C4-2B (cell line): ENCODE measurements at regions not wholly inside any gene's neighbourhood (a gene's known extent, or its start where the extent isn't known, plus 50 kb on each side); places are given as distances from the start of the nearest gene placed in this dataset.

ENCODE experiments used
- ZFX ChIP-seq: fragments of 450-650 bp; IDR thresholded peaks from 2 replicates; pipeline ENCODE4 v1.6.1; 2017
- TF ChIP-seq, protein P1 (sequence below): fragments of 450-650 bp; conservative IDR thresholded peaks from 2 replicates; pipeline ENCODE4 v1.5.1; 2017; ENCODE audit warnings: mild to moderate bottlenecking

DNA sequence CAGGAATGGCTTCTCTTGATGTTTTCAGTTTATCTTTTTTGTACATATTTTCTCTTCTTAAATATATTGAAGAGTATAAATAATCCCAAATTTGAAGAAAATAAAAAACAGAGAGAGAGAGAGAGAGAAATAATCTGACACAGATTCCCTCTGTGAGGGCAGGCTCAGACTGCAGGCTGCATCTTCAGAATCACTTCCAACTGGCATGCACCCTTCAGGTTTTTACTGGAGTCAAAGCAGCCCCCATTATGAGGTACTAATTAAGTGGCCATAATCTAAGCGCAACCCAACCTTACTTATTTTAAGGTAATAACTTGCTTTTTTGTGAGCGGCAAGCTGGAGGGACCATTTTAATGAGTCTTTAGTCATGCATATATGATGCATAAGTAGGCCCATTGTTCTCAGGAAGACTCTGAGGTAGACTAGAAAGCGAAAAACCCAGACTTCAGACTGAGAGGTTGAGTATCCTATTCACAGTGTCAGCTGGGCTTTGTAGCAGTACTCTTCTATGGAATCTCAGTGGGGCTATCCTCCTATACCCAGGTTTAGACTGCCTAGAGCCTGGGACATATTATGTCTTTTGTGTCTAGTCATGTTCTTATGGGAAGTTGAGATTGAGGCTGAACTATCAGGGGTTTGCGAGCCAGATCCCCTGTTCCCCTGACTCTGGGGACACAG lies 167.4 kb downstream of the SP3 start:
- TF ChIP-seq, protein P1, sequence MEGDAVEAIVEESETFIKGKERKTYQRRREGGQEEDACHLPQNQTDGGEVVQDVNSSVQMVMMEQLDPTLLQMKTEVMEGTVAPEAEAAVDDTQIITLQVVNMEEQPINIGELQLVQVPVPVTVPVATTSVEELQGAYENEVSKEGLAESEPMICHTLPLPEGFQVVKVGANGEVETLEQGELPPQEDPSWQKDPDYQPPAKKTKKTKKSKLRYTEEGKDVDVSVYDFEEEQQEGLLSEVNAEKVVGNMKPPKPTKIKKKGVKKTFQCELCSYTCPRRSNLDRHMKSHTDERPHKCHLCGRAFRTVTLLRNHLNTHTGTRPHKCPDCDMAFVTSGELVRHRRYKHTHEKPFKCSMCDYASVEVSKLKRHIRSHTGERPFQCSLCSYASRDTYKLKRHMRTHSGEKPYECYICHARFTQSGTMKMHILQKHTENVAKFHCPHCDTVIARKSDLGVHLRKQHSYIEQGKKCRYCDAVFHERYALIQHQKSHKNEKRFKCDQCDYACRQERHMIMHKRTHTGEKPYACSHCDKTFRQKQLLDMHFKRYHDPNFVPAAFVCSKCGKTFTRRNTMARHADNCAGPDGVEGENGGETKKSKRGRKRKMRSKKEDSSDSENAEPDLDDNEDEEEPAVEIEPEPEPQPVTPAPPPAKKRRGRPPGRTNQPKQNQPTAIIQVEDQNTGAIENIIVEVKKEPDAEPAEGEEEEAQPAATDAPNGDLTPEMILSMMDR = no peak
- no peak for TF ChIP-seq ZFX
